Spinal cord (tissue), 9 donors: ENCODE measurements at regions not wholly inside any gene's neighbourhood (a gene's known extent, or its start where the extent isn't known, plus 50 kb on each side); places are given as distances from the start of the nearest gene placed in this dataset.

ENCODE experiments used
- DNase-seq, 6 donors: peaks; one replicate each; pipeline versions ENCODE4 v3.0.0 to v3.0.0-alpha.2; 2013 to 2015; ENCODE audit warnings: low spot score in 6 of 6, low read depth in 4 of 6
- H3K27ac ChIP-seq: one replicate; pipeline ENCODE4 v1.5.1; 2013; ENCODE audit warnings: low read depth, low read length, control low read depth
- H3K27me3 ChIP-seq: one replicate; pipeline ENCODE4 v1.6.1; 2013; ENCODE audit warnings: low read length; ENCODE audit not compliant: control insufficient read depth, insufficient read depth
- H3K36me3 ChIP-seq: one replicate; pipeline ENCODE4 v1.6.1; 2013; ENCODE audit warnings: low read length; ENCODE audit not compliant: control insufficient read depth, insufficient read depth
- H3K4me1 ChIP-seq: one replicate; pipeline ENCODE4 v1.6.1; 2013; ENCODE audit warnings: low read length; ENCODE audit not compliant: control insufficient read depth, insufficient read depth
- H3K4me3 ChIP-seq: one replicate; pipeline ENCODE4 v1.5.1; 2013; ENCODE audit warnings: low read depth, low read length, control low read depth
- H3K9me3 ChIP-seq: one replicate; pipeline ENCODE4 v1.6.1; 2013; ENCODE audit warnings: low read length; ENCODE audit not compliant: control insufficient read depth, insufficient read depth
- WGBS: methylation state at CpG from one replicate; pipeline ENCODE4 v1.1.5; 2013; ENCODE audit warnings: missing lambda C conversion rate; ENCODE audit not compliant: insufficient coverage; 5-methylcytosine and 5-hydroxymethylcytosine counted together
- donor health status: healthy.

DNA sequence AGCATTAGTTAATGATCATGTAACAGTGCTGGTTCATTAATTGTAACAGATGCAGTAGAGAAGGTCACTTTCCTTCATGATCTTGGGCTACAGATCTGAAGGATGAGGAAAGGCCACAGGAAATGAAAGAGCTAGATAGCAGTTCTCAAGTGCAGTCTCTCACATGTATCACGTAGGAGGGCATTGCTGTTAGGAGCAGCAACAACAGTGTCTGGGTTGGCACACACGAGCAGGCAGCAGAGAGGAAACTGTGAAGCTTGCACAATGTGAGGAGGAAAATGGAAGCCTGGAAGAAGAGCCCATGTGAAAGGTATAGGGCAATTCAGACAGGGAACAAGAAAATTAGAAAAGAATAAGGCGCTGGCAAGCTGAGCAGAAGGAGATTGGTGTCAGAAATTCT, 1741.5 kb downstream of the PCDH9 start:
- H3K9me3 ChIP-seq, result no peaks in the 10 kb centered on the region

DNA sequence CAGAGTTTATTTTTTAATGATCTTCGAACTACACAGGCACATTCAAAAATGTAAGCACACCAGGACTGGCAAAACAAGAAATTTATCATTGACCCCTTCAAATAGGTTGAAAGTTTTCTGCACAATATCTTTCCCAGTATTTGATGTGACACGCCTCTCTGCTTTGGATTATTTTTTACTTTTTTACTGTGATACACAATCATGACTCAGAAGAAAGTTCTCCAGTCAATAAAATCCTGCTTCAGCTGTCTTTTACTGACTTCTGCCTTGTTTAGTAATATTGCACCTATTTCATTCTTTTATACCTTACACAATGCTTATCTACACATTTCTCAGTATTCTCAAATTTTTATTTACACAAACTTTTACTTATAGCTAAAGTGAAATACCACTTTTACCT, 1750.4 kb downstream of the PCDH9 start:
- Histone ChIP-seq H3K27ac (no peak overlapping the region), H3K9me3 (no peaks in the 10 kb centered on the region), H3K4me3 (no peak overlapping the region), H3K36me3 (no peaks in the 10 kb centered on the region), H3K4me1 (no peaks in the 10 kb centered on the region), H3K27me3 (no peaks in the 10 kb centered on the region)
- no peak for DNase-seq
- 80% methylated on average over 1 of the region's 2 CpGs for WGBS

More for the DNA sequence above, 1741.5 kb downstream of the PCDH9 start:
- WGBS, result 62% methylated on average over 2 of the region's 3 CpGs
- Histone ChIP-seq H3K4me3 (no peak overlapping the region), H3K27me3 (no peaks in the 10 kb centered on the region), H3K36me3 (no peaks in the 10 kb centered on the region), H3K4me1 (no peaks in the 10 kb centered on the region), H3K27ac (no peak overlapping the region)
- peak in 2 of 6 donors; percentile 2 to 9 for DNase-seq

DNA sequence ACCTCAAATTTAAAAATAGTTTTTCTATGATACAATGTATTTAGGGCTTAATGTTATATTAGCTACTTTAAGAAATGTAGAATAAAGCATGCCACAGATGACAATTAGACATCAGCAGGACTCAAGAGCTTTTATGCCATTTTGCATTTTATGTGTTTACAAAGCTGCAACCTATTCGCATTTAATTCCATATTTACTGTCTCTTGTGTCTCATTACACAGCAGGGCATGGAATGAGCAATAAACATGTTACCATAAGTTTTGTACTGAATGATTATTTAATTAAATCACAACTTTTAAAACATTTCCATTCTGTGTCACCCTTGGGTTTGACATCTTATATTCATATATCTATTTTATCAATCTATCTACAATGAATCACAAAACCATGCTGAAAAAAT, 1756.9 kb downstream of the PCDH9 start:
- peak in 2 of 6 donors; percentile 5 to 78 for DNase-seq
- Histone ChIP-seq H3K9me3 (no peaks in the 10 kb centered on the region), H3K36me3 (no peaks in the 10 kb centered on the region), H3K4me3 (no peak overlapping the region), H3K27me3 (no peaks in the 10 kb centered on the region), H3K4me1 (no peaks in the 10 kb centered on the region), H3K27ac (no peak overlapping the region)
- WGBS, result no CpG with 5 or more reads among the region's 1 CpG

DNA sequence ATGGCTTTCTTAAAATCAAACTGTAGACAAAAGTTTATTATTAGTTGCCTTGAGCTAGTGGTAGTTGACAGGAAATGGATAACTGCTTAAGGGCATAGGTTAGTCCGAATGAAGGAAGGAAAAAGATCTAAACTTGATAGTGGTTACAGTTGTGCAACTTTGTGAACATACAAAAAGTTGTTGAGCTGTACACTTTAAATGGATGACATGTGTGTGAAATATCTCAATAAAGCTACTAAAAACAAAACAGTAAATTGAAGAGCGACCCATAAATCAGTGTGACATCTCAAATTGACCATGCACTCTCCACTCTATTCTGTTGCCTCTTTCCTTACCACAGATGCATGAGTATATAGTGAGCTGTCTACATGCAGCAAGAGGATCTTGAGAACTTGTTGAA, 1757.8 kb downstream of the PCDH9 start:
- DNase-seq, result no peak
- H3K27me3 ChIP-seq, result no peaks in the 10 kb centered on the region
- no peak overlapping the region for H3K4me3 ChIP-seq
- no peaks in the 10 kb centered on the region for H3K9me3 ChIP-seq
- H3K27ac ChIP-seq, result no peak overlapping the region
- no peaks in the 10 kb centered on the region for H3K4me1 ChIP-seq
- WGBS, result 86% methylated on average over 1 of the region's 2 CpGs
- no peaks in the 10 kb centered on the region for H3K36me3 ChIP-seq

DNA sequence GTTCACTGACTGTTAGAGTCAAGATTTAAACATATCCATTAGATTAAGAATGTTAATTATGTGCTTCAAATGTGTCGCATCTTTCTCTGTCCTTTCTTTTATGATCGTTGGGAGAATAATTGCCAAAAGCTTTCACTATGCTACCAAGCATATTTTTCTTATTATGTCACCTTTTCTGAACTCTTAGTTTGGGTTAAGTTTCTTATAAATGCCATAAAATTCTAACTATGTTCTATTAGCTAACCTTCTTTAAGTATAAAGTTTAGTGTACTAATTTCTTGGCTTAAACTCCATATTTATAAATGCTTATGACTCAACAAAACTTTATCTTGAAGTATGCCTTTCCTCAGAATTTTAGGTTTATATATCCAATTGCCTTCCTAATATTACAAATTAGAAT, 1759.4 kb downstream of the PCDH9 start:
- H3K4me1 ChIP-seq, result no peaks in the 10 kb centered on the region
- no peak overlapping the region for H3K27ac ChIP-seq
- H3K9me3 ChIP-seq, result no peaks in the 10 kb centered on the region
- H3K4me3 ChIP-seq, result no peak overlapping the region
- no peaks in the 10 kb centered on the region for H3K36me3 ChIP-seq
- DNase-seq, result no peak
- no peaks in the 10 kb centered on the region for H3K27me3 ChIP-seq
- WGBS, result no CpG with 5 or more reads among the region's 2 CpGs

DNA sequence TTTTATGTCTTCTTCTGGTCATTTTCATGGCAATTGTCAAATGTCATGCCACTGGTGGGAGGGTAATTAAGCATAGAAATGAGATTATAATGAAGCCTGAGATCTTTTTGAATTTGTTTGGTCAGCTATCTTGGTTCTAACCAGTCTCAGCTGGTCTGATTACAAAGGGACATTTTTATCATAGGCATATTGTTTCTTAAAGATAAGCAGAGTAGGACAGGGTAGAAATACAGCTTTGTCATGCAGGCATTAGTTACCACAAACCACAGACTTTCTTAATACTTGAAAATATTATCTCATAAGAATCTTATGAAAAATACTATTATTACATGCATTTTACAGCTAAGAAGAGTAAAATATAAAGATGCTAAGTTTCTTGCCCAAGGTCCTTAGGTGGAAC, 1761.5 kb downstream of the PCDH9 start:
- Histone ChIP-seq H3K9me3 (no peaks in the 10 kb centered on the region), H3K27me3 (no peaks in the 10 kb centered on the region), H3K4me1 (no peaks in the 10 kb centered on the region), H3K4me3 (no peak overlapping the region), H3K27ac (no peak overlapping the region), H3K36me3 (no peaks in the 10 kb centered on the region)
- no peak for DNase-seq

DNA sequence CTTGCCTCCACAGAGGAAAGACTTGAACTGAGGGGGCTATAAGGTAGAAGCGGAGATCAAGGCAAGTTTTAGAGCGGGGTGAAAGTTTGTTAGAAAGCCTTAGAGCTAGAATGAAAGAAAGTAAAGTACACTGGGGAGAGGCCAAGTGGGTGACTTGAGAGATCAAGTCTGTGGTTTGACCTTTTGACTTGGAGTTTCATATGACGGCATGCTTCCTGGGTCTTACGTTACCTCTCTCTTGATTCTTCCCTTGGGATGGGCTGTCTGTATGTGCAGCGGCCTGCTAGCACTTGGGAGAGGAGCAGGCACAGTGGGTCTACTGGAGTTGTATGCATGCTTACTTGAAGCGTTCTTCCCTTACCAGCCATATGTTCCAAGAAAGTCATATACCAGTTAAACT, 1768.5 kb downstream of the PCDH9 start:
- Histone ChIP-seq H3K36me3 (no peaks in the 10 kb centered on the region), H3K27ac (no peak overlapping the region), H3K27me3 (no peaks in the 10 kb centered on the region), H3K4me3 (no peak overlapping the region), H3K9me3 (peaks cover 1% of the 10 kb centered on the region), H3K4me1 (no peaks in the 10 kb centered on the region)
- DNase-seq, result no peak
- WGBS, result 79% methylated on average over 4 of the region's 6 CpGs

DNA sequence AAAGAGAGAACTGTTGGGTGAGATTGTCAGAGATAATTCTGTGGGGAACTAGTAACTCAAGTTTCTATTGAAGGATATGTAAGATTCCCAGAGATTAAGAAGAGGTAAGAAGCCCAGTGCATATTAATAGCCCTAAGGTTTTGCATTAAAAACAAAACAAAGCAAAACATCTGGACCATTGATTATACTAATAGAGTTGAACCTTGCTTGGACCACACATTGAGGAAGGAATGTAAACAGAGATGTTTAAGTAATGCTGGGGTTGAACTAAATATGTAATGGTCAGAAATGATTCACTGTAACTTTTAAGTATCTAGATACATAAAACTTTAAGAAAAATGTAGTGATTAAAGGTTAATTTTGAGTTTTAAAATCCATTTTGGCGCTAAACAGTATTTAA, 1770.0 kb downstream of the PCDH9 start:
- WGBS, result no CpG with 5 or more reads among the region's 1 CpG
- Histone ChIP-seq H3K4me1 (no peaks in the 10 kb centered on the region), H3K9me3 (peaks cover 1% of the 10 kb centered on the region), H3K4me3 (no peak overlapping the region), H3K36me3 (no peaks in the 10 kb centered on the region), H3K27me3 (no peaks in the 10 kb centered on the region), H3K27ac (no peak overlapping the region)
- DNase-seq, result no peak

DNA sequence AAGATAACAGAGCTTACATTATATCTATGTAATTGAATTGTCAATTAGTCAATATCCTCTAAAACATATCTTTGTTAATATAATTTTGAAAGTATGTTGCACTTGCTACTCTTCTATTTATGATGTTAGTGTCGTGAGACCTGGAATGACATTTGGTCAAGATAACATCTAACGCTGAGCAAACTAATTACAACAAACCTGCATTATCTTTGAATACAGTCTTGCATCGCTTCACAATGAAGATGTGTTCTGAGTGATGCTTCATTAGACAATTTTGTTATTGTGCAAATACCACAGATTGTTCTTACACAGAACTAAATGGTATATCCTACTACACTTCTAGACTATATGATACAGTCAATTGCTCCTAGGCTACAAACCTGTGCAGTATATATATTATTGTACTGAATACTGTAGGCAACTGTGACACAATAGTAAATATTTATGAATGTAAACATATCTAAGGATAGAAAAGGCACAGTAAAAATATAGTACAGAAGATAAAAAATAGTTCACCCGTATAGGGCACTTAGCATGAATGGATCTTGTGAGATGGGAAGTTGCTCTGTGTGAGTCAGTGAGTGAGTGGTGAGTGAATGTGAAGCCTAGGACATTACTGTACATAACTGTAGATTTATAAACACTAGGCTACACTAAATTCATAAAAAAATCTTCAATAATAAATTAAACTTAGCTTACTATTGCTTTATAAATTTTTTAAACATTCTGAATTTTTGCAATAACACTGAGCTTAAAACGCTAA, 1773.8 kb downstream of the PCDH9 start:
- DNase-seq, result no peak
- no peak overlapping the region for H3K27ac ChIP-seq
- H3K9me3 ChIP-seq, result no peaks in the 10 kb centered on the region
- no peak overlapping the region for H3K4me3 ChIP-seq
- no peaks in the 10 kb centered on the region for H3K4me1 ChIP-seq
- no peaks in the 10 kb centered on the region for H3K27me3 ChIP-seq
- no peaks in the 10 kb centered on the region for H3K36me3 ChIP-seq
- WGBS, result no CpG with 5 or more reads among the region's 5 CpGs

DNA sequence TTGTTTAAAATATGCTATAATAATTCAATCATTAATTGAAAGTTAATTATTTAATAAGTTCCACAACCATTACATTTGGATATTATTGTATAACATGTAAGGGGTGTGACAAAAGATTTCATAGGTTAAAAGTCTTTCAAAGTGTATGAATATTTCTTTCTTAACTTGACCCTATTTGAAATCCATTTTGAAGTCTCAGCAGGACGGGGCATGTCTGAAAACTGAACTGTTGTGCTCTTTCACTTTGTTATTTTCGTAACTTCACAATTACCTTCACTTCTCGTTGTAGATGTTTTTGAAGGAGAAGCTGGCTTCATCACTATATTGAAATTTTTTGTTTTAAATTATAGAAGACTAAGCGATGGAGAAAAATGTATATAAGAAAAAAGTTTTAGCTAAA, 1775.7 kb downstream of the PCDH9 start:
- H3K4me3 ChIP-seq, result no peak overlapping the region
- H3K27ac ChIP-seq, result no peak overlapping the region
- no CpG with 5 or more reads among the region's 4 CpGs for WGBS
- no peaks in the 10 kb centered on the region for H3K27me3 ChIP-seq
- H3K9me3 ChIP-seq, result no peaks in the 10 kb centered on the region
- H3K4me1 ChIP-seq, result no peaks in the 10 kb centered on the region
- H3K36me3 ChIP-seq, result no peaks in the 10 kb centered on the region
- DNase-seq, result no peak
